ENCODE measurements at regions not wholly inside any gene's neighbourhood (a gene's known extent, or its start where the extent isn't known, plus 50 kb on each side); places are given as distances from the start of the nearest gene placed in this dataset.
"Not testable (repeated sequence)": the region's sequence is repeated elsewhere in the genome, so short reads cannot be mapped to it uniquely, and the experiment has no call there.

DNA sequence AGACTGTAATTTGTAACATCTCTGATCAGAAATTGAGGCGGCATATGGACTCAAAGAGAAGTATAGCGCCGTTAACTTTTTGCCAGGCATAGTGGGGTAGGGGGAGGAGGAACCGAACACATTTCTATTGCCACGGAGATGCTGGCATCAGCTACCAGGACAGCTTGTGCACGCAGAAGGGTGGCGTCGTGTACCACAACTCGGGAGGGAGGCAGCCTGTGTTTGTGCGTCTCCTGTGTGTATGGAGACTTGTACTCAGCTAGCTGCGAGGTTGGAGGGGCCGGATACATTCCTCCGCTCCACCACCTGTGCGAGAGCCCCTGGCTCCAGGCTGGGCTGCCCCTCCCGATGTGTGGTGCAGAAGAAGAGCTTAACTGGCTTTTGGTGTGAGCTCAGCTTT is 634.8 kb downstream of the TYW1 start:
- no peak for DNase-seq

DNA sequence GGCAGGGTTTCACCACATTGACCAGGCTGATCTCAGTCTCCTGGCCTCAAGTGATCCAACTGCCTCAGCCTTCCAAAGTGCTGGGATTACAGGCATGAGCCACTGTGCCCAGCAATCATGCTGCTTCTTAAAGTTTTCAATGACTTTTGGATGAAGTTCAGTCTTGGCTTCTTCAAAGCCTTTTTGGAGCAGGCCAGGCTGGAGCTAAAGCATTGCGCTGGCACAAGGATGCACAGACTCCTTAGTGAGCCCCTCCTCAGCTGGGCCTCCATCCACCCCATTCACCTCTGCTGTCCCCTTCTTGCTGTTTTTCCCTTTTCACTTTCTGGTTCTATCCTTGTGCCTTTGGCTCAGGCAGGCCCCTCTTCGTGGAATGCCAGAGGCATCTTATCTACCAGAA is 638.6 kb downstream of the TYW1 start:
- DNase-seq, result no peak

GRCh38 chr7:67636348-67637022 is 639.9 kb downstream of the TYW1 start:
- DNase-seq, result no peak

- DNase-seq, result no peak
These were observed 640.4 kb downstream of the TYW1 start for GRCh38 chr7:67637023-67637358.

GRCh38 chr7:67642542-67642941 is 645.9 kb downstream of the TYW1 start:
- not testable (repeated sequence) for DNase-seq

DNA sequence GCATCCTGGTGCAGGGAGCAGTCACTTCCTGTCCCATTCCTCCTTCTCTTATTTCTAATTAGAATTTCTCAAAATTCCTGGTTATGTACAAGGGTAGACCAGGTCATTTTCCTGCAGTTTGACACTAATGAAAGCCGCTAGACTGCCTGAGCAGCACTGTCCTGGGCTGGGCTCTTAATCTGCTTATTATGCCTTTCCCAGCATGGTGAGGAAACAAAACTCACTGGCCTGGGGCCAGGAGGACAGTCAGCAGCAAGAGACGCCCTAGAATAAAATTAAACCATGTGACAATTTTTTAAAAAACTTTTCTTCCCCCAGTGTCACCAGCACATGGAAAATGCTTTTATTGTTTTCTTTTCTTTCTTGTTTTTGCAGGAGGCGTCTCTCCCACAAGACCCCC is 647.5 kb downstream of the TYW1 start:
- no peak for DNase-seq

- no peak for DNase-seq
These were observed 656.3 kb downstream of the TYW1 start for GRCh38 chr7:67652937-67653336.

DNA sequence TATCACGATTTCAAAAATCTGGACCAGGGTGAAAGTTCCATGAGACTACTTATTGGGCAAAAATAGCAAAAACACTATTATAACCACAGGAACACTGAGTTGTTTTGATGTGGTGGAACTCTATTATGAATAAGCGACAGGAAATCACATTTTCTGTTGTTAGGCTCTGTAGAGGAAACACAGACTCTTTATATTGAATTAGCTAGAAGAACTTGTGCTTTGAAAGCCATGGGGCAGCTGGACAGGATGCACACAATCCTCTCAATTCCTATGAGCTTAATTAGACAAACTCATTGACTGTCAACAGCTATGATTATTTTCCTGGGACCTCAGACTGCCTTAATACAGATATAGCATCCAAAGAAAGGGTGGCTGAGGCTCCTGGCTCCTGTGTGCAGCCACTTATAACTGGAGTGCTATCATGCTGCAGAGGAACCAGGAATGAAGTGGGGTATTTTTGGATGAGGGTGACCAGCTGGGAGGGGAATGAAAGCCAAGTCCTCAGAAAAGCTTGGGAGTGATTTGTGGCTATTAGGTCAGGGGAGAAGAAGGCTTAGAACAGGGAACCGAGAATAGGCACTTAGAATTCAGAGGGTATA is 657.3 kb downstream of the TYW1 start:
- DNase-seq, result no peak

- DNase-seq, result no peak
These were observed 658.0 kb downstream of the TYW1 start for GRCh38 chr7:67654642-67655041.

DNA sequence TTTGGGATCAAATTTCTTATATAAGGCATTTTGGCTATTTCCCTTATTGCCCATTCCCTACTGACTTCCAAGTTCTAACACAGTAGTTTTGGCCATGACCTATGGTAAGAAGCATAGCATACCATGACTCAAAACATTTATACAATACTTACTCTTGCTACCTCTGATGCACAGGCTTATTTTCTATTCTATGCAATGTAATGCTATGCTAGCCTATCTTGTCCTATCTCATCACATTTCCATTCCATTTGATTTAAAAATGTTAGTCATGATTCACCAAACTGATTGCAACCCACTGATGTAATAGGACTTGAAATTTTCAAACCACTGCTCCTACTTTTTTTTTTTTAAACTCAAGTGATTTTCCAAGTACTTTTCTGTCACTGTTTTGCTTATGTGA is 658.5 kb downstream of the TYW1 start:
- no peak for DNase-seq

GRCh38 chr7:67659091-67659490 is 662.5 kb downstream of the TYW1 start:
- DNase-seq, result no peak

DNA sequence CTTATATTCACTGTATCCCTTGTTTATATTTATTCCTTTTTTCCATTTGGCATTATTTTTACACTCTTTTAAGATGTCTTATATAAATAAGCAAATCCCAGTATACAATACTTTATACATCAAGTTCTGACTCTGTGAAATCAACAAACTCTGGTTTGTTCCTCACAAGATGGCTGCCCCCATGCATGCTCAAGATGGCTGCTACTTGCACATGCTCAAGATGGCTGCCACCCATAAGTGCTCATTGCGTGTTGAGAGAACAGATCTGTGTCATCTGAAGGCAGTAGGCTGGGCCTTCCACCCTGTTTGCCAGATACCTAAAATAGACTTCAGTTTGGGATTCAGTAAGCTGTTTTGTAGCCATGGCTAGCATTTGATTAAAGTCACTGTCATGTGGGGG is 666.2 kb downstream of the TYW1 start:
- DNase-seq, result no peak

- DNase-seq, result no peak
These were observed 667.0 kb downstream of the TYW1 start for GRCh38 chr7:67663644-67664043.

DNA sequence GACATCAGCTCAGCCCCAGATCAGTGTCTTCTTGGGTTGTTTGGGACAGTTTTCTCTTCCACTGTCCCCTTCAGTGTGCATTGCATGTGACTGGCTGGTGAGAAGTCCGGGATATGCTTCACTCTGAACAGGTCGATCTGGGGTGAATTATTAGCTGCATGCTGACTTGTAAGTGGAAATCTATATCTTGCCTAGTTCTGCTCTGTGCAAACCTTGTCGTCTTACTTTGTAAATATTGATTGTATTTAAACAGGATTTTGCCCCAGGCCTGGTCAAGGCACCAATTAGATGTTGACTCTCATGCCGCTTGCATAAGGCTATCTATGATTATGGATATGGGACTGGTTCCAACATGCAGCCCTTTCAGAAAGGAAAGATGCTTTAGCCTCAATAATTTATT is 669.7 kb downstream of the TYW1 start:
- not testable (repeated sequence) for DNase-seq

DNA sequence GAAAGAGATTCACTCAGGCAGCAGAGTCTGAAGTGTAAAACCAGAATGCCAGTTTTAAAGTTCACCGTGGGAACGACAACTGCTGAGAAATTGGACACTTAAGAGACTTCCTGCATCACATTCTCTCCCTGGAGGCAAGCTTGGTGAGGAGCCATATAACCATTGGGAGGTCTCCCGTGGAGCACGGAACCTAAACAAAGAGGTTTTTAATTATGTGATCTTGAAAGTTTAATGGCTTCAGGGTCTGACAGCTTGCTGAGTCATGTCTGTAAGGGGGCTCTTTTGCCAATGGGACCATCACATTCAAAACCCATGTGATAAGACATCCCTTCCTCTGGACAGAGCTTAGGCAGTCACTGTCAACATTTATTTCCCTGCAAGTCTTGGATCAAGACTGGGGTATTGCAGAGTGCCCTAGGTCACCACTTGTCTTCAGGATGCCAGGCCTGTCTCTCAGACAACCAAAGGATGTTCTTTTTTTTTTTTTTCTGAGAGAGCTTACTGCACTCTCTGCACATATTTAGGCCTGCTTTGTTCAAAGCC is 674.4 kb downstream of the TYW1 start:
- no peak for DNase-seq

- DNase-seq, result no peak
These were observed 677.2 kb downstream of the TYW1 start for GRCh38 chr7:67673861-67674260.

- not testable (repeated sequence) for DNase-seq
These were observed 678.2 kb downstream of the TYW1 start for GRCh38 chr7:67674862-67675261.

DNA sequence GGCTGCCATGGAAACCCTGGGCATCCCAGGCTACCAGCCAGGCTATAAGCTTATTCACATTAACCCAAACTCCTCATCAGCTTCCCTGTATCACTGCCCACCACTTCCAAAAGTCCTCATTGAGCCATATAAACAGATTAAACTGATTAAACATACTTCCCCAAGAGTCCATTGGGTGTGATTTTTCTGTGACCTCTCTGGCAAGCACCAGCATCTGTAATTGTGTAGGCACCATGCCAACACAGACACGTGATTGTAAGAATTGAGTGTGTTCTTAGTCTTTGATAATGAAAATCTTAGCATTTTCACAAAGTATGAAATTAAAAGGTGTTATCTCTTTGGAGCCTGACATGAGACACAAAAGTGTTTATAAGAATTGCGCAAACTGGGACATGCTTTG is 679.3 kb downstream of the TYW1 start:
- no peak for DNase-seq

- DNase-seq, result no peak
These were observed 681.8 kb downstream of the TYW1 start for GRCh38 chr7:67678419-67678818.

GRCh38 chr7:67683628-67684027 is 687.0 kb downstream of the TYW1 start:
- no peak for DNase-seq

DNA sequence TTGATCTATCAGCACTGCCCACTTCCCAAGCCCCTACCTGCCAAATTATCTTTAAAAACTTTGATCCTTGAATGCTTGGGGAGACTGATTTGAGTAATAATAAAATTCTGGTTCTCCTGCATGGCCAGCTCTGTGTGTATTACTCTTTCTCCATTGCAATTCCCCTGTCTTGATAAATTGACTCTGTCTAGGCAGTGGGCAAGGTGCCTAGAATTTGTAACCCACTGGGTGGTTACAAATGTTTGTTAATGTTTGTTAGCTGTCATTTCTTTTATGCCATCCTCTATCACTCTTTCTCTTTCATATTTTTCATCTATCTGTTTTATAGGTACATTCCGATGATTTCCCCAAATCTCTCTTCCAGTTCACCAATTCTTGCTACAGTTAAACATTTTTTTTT is 694.1 kb downstream of the TYW1 start:
- DNase-seq, result no peak

DNA sequence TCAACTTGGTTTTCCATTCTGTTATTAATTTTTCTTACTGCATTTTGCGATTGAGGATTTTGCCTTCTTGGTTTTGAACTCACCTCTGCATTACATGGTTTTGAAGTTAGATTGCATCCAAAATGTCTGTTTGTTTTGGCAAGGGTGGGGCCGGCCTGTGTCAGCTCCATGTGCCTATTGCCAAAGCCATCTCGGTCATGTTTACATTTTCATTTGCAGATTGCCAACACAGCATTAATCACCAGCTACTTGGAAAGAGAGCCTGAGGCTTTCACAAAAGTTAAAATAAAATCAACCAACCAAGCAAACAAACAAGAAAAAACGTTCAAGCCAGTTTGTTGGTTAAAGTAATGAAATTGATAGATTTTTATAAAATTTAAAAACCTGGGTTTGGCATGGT is 695.8 kb downstream of the TYW1 start:
- no peak for DNase-seq

DNA sequence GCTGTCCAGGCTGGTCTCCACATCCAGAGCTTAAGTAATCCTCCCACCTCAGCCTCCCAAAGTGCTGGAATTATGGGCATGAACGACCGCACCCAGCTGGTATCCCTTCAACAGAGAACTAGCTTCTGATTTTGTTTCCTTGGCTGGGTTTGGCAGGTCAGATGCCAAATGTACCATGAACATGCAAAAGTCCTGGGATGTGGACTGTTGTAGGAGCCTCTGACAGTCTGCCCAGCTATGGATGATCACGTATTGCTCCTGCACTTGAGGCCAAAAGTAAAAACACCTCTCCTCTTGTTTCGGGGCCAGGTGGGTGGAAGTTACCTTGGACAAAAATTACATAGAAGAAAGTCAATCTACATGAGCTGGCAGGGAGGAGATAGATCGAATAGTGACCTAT is 699.5 kb downstream of the TYW1 start:
- DNase-seq, result no peak

- no peak for DNase-seq
These were observed 700.2 kb downstream of the TYW1 start for GRCh38 chr7:67696878-67697277.

- DNase-seq, result no peak
These were observed 701.7 kb downstream of the TYW1 start for GRCh38 chr7:67698354-67698753.

Data from Kasumi-1 (cell line).